ENCODE measurements at regions not wholly inside any gene's neighbourhood (a gene's known extent, or its start where the extent isn't known, plus 50 kb on each side); places are given as distances from the start of the nearest gene placed in this dataset.

GRCh38 chr15:60152386-60152785 lies 148.3 kb downstream of the FOXB1 start:
- TF ChIP-seq CTCF (conservative IDR thresholded peaks at IDR 0.05 in 1 of 2, IDR thresholded peaks at IDR 0.05 in 1 of 2; ENCODE audit: low read depth in 1 of 2, low read length in 2 of 2): no peak
- no peak for TF ChIP-seq EZH2 (IDR thresholded peaks at IDR 0.05; ENCODE audit: low read length, missing control alignments)

All from fibroblast of lung (primary cell).